Astrocyte (in vitro differentiated cells and primary cell): ENCODE measurements at regions not wholly inside any gene's neighbourhood (a gene's known extent, or its start where the extent isn't known, plus 50 kb on each side); places are given as distances from the start of the nearest gene placed in this dataset.

Experiments
- CTCF ChIP-seq: IDR thresholded peaks from 2 replicates; pipeline ENCODE4 v1.5.1; 2011; ENCODE audit warnings: low read depth, mild to moderate bottlenecking, inconsistent platforms, low read length, moderate library complexity; ENCODE audit not compliant: insufficient read depth
- EZH2 ChIP-seq: IDR thresholded peaks from 2 replicates; pipeline ENCODE4 v1.6.1; 2012; ENCODE audit warnings: mild to moderate bottlenecking, low read length, inconsistent platforms; ENCODE audit not compliant: insufficient read depth

- TF ChIP-seq CTCF (no peak), EZH2 (no peak)
Observed at GRCh38 chr3:1828519-1828918, 270.1 kb upstream of the CNTN4 start.
